Hematopoietic multipotent progenitor cell treated with erythropoietin and hydrocortisone succinate and interleukin-3 and kit ligand, for 4 days (in vitro differentiated cells): ENCODE measurements at regions not wholly inside any gene's neighbourhood (a gene's known extent, or its start where the extent isn't known, plus 50 kb on each side); places are given as distances from the start of the nearest gene placed in this dataset.
"Not testable (repeated sequence)": the region's sequence is repeated elsewhere in the genome, so short reads cannot be mapped to it uniquely, and the experiment has no call there.

Experiments used
- DNase-seq: peaks from one replicate; pipeline ENCODE4 v3.0.0-alpha.2; 2015

- DNase-seq, result not testable (repeated sequence)
Observed at GRCh38 chr15:22201993-22202659, 121.8 kb downstream of the OR4M2 start.

GRCh38 chr15:22203208-22203607, 122.9 kb downstream of the OR4M2 start:
- not testable (repeated sequence) for DNase-seq

GRCh38 chr15:22209086-22209485, 128.8 kb downstream of the OR4M2 start:
- not testable (repeated sequence) for DNase-seq

- not testable (repeated sequence) for DNase-seq
Observed at GRCh38 chr15:22222596-22222995, 142.3 kb downstream of the OR4M2 start.

GRCh38 chr15:22224241-22224671, 143.9 kb downstream of the OR4M2 start:
- no peak for DNase-seq

GRCh38 chr15:22224961-22225360, 144.6 kb downstream of the OR4M2 start:
- DNase-seq, result not testable (repeated sequence)

GRCh38 chr15:22226034-22226790, 145.9 kb downstream of the OR4M2 start:
- DNase-seq, result no peak

- no peak for DNase-seq
Observed at GRCh38 chr15:22227411-22228100, 147.2 kb downstream of the OR4M2 start.

- DNase-seq, result no peak
Observed at GRCh38 chr15:22228101-22228762, 147.9 kb downstream of the OR4M2 start.

GRCh38 chr15:22229990-22230819, 149.9 kb downstream of the OR4M2 start:
- DNase-seq, result no peak

- no peak for DNase-seq
Observed at GRCh38 chr15:22231603-22232002, 151.3 kb downstream of the OR4M2 start.

- no peak for DNase-seq
Observed at GRCh38 chr15:22232675-22233074, 152.3 kb downstream of the OR4M2 start.

- not testable (repeated sequence) for DNase-seq
Observed at GRCh38 chr15:22235261-22235930, 155.1 kb downstream of the OR4M2 start.

GRCh38 chr15:22236469-22236868, 156.1 kb downstream of the OR4M2 start:
- DNase-seq, result no peak

GRCh38 chr15:22237891-22238275, 157.6 kb downstream of the OR4M2 start:
- no peak for DNase-seq

GRCh38 chr15:22238276-22238958, 158.1 kb downstream of the OR4M2 start:
- not testable (repeated sequence) for DNase-seq

GRCh38 chr15:22238959-22239805, 158.9 kb downstream of the OR4M2 start:
- DNase-seq, result not testable (repeated sequence)

GRCh38 chr15:22239806-22240180, 159.5 kb downstream of the OR4M2 start:
- no peak for DNase-seq

GRCh38 chr15:22240403-22240802, 160.1 kb downstream of the OR4M2 start:
- no peak for DNase-seq

GRCh38 chr15:22240986-22241385, 160.7 kb downstream of the OR4M2 start:
- DNase-seq, result no peak
